Suprapubic skin (tissue), 4 donors: ENCODE measurements at regions not wholly inside any gene's neighbourhood (a gene's known extent, or its start where the extent isn't known, plus 50 kb on each side); places are given as distances from the start of the nearest gene placed in this dataset.

Experiments
- DNase-seq, 2 donors: peaks; one replicate each; pipeline ENCODE4 v3.0.0-alpha.2; 2019; ENCODE audit warnings: low spot score in 2 of 2
- H3K27ac ChIP-seq: fragments of 200-600 bp; sonication (generic); one replicate; pipeline ENCODE4 v1.5.1; 2019
- H3K27me3 ChIP-seq: fragments of 200-600 bp; sonication (generic); one replicate; pipeline ENCODE4 v1.5.1; 2019
- H3K36me3 ChIP-seq: fragments of 200-600 bp; sonication (generic); one replicate; pipeline ENCODE4 v1.5.1; 2019
- H3K4me1 ChIP-seq: fragments of 200-600 bp; sonication (generic); one replicate; pipeline ENCODE4 v1.5.1; 2019
- H3K4me3 ChIP-seq: fragments of 200-600 bp; sonication (generic); one replicate; pipeline ENCODE4 v1.5.1; 2019; ENCODE audit warnings: mild to moderate bottlenecking
- H3K9me3 ChIP-seq: fragments of 200-600 bp; sonication (generic); one replicate; pipeline ENCODE4 v1.5.1; 2019
- EP300 ChIP-seq: sonication (generic); formaldehyde crosslinking; IDR thresholded peaks from one replicate; pipeline ENCODE4 v1.6.1; 2017; ENCODE audit warnings: antibody characterized with exemption
- POLR2A ChIP-seq, 2 donors: fragments of 450-650 bp; IDR thresholded peaks; one replicate each; pipeline ENCODE4 v1.6.1; 2017; ENCODE audit warnings: antibody characterized with exemption in 2 of 2, mild to moderate bottlenecking in 2 of 2, moderate library complexity in 2 of 2
- POLR2AphosphoS5 ChIP-seq, 3 donors: sonication (generic); formaldehyde crosslinking; IDR thresholded peaks; one replicate each; pipeline ENCODE4 v1.6.1; 2017; ENCODE audit warnings: antibody characterized with exemption in 3 of 3
- WGBS: methylation state at CpG from one replicate; pipeline ENCODE4 v1.1.5; 2018; 5-methylcytosine and 5-hydroxymethylcytosine counted together
- TF ChIP-seq, protein P1 (sequence below), 2 donors: fragments of 200-600 bp in 1 of 2; fragments of 450-650 bp in 1 of 2; sonication (generic) in 1 of 2; IDR thresholded peaks; one replicate each; pipeline ENCODE4 v1.5.1; 2016 to 2019; ENCODE audit warnings: antibody characterized with exemption in 2 of 2, mild to moderate bottlenecking in 1 of 2, moderate library complexity in 1 of 2

DNA sequence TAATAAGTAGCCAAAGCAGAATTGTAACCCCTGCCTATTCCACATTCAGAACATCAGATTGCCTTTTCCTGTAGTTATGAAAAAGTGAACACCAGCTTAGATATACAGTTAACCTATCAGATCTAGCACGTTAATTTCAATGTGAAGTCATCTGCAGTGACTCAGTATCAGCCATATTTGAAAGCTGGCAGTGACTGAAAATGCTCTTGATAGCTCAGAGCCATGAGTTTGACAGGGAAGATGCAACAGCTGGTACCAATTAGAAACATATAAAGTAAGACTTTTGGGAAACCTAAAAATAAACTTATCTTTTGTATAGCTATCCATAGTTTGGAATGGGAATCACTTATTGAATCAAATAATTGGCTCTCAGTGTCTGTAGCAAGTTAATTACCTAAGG is 284.1 kb upstream of the NPSR1 start:
- H3K9me3 ChIP-seq = no peaks in the 10 kb centered on the region
- H3K4me3 ChIP-seq = no peak overlapping the region
- TF ChIP-seq POLR2A (IDR thresholded peaks at IDR 0.05) (no peak), EP300 (no peak)
- TF ChIP-seq, protein P1, sequence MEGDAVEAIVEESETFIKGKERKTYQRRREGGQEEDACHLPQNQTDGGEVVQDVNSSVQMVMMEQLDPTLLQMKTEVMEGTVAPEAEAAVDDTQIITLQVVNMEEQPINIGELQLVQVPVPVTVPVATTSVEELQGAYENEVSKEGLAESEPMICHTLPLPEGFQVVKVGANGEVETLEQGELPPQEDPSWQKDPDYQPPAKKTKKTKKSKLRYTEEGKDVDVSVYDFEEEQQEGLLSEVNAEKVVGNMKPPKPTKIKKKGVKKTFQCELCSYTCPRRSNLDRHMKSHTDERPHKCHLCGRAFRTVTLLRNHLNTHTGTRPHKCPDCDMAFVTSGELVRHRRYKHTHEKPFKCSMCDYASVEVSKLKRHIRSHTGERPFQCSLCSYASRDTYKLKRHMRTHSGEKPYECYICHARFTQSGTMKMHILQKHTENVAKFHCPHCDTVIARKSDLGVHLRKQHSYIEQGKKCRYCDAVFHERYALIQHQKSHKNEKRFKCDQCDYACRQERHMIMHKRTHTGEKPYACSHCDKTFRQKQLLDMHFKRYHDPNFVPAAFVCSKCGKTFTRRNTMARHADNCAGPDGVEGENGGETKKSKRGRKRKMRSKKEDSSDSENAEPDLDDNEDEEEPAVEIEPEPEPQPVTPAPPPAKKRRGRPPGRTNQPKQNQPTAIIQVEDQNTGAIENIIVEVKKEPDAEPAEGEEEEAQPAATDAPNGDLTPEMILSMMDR (IDR thresholded peaks at IDR 0.05) = no peak
- H3K27me3 ChIP-seq = no peaks in the 10 kb centered on the region
- H3K36me3 ChIP-seq = no peaks in the 10 kb centered on the region
- no peak for DNase-seq
- no peaks in the 10 kb centered on the region for H3K4me1 ChIP-seq
- WGBS = 35% methylated on average over 1 of the region's 1 CpG
- no peak overlapping the region for H3K27ac ChIP-seq

DNA sequence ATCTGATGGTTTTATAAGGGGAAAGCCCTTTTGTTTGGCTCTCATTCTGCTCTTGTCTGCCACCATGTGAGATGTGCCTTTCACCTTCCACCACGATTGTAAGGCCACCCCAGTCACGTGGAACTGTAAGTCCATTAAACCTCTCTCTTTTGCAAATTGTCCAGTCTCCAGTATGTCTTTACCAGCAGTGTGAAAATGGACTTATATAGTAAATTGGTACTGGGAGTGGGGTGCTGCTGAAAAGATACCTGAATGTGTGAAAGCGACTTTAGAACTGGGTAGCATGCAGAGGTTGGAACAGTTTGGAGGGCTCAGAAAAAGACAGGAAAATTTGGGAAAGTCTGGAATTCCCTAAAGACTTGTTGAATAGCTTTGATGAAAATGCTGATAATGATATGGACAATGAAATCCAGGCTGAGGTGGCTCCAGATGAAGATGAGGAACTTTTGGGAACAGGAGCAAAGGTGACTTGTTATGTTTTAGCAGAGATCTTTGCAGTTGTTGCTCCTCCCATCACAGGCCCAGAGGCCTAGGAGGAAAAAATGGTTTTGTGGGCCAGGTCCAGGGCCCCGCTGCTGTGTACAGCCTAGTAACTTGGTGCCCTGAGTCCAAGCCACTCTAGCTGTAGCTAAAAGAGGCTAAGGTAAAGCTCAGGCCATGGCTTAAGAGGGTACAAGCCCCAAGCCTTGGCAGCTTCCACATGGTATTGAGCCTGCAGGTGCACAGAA is 275.7 kb upstream of the NPSR1 start:
- Histone ChIP-seq H3K36me3 (no peaks in the 10 kb centered on the region), H3K27ac (no peak overlapping the region), H3K9me3 (peaks cover 17% of the 10 kb centered on the region), H3K4me3 (no peak overlapping the region), H3K27me3 (no peaks in the 10 kb centered on the region), H3K4me1 (no peaks in the 10 kb centered on the region)
- 79% methylated on average over 4 of the region's 4 CpGs for WGBS
- TF ChIP-seq EP300 = no peak
- TF ChIP-seq, protein P1 (IDR thresholded peaks at IDR 0.05) = no peak
- TF ChIP-seq POLR2A (IDR thresholded peaks at IDR 0.05) = no peak
- no peak for TF ChIP-seq POLR2AphosphoS5 (IDR thresholded peaks at IDR 0.05)
- no peak for DNase-seq

DNA sequence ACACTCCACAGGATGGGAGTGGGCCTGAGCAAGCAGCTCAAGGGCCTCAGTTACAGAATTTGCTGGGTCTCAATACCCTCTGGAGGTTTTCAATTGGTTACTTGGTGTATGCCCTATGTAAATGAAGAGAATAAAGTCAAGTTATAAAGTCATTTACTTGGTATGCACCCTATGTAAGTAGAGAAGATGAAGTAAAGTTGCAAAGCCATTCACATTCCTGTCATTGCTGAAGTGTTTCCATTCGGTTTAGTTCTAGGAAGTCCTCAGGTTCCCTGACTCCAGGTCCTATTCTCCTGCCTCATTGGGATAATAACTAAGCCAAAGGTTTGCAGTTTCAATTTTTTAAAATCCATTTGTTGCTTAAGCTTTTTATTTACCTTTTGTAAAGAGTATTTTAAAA is 272.6 kb upstream of the NPSR1 start:
- Histone ChIP-seq H3K4me3 (no peak overlapping the region), H3K27ac (no peak overlapping the region), H3K36me3 (no peaks in the 10 kb centered on the region), H3K9me3 (peaks cover 17% of the 10 kb centered on the region), H3K27me3 (no peaks in the 10 kb centered on the region), H3K4me1 (no peaks in the 10 kb centered on the region)
- 28% methylated on average over 1 of the region's 1 CpG for WGBS
- no peak for TF ChIP-seq POLR2A (IDR thresholded peaks at IDR 0.05)
- no peak for TF ChIP-seq EP300
- TF ChIP-seq, protein P1 (IDR thresholded peaks at IDR 0.05) = no peak
- TF ChIP-seq POLR2AphosphoS5 (IDR thresholded peaks at IDR 0.05) = no peak
- no peak for DNase-seq

DNA sequence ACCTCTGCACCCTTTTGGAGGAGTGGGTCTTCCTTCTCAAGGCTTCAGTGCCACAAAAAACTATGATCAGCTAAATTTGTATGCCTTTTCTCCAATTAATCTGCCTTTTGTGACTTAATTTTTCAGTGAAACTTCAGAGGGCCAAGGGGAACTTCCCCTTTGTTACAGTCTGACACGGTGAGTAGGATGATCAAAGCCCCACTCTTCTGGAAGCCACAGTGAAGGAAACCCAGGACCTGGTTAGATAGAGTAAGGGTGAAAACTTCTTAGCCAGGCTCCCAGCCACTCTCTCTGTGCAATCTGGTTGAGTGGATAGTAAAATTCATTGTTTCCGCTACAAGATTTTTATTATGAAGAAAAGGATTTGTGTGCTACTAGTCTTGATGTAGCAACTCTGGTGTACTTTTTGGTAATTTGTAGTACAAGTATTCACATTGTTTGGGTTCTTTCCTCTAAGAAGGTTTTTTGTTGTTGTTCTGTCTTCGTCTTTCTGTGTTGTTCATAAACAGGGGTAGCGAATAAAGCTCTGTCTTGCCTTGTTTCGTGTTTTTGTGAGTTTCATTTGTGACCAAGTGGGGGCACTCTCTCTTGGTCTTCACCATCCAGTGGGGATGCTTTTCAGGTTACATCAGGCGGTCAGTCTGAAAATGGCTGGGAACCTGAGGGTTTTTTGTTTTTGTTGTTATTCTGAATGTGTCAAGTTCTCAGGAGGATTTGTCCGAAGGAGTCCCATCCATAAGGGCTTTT is 268.5 kb upstream of the NPSR1 start:
- 74% methylated on average over 7 of the region's 7 CpGs for WGBS

DNA sequence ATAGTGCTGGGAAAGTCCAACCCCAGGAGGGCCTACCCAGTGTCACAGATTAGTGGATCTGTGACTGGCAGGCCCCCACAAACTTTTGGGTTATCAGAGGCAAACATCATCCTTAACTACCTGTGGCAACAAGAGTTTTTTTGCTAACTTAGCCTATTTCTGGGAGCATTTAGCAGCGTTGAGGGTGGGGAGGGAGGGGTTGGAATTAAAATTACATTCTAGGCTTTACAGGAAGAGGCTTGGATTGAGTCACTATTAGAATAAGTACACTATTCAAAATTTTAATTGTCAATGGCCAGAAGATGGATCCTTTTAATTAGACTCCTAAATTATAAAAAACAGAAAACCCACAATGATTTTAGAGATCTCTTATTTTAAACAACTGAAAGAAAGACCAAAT is 267.9 kb upstream of the NPSR1 start:
- H3K27me3 ChIP-seq = no peaks in the 10 kb centered on the region
- DNase-seq = no peak
- no peaks in the 10 kb centered on the region for H3K36me3 ChIP-seq
- H3K9me3 ChIP-seq = no peaks in the 10 kb centered on the region
- WGBS = 36% methylated on average over 1 of the region's 1 CpG
- TF ChIP-seq, protein P1 (IDR thresholded peaks at IDR 0.05) = no peak
- no peak for TF ChIP-seq POLR2AphosphoS5 (IDR thresholded peaks at IDR 0.05)
- TF ChIP-seq EP300 = no peak
- no peaks in the 10 kb centered on the region for H3K4me1 ChIP-seq
- H3K27ac ChIP-seq = no peak overlapping the region
- H3K4me3 ChIP-seq = no peak overlapping the region

More for the DNA sequence above, 268.5 kb upstream of the NPSR1 start:
- H3K9me3 ChIP-seq = no peaks in the 10 kb centered on the region
- H3K4me1 ChIP-seq = no peaks in the 10 kb centered on the region
- H3K36me3 ChIP-seq = no peaks in the 10 kb centered on the region
- DNase-seq = no peak
- TF ChIP-seq EP300 (no peak), POLR2AphosphoS5 (IDR thresholded peaks at IDR 0.05) (no peak), POLR2A (IDR thresholded peaks at IDR 0.05) (no peak)
- TF ChIP-seq, protein P1 (IDR thresholded peaks at IDR 0.05) = no peak
- no peaks in the 10 kb centered on the region for H3K27me3 ChIP-seq
- no peak overlapping the region for H3K27ac ChIP-seq
- H3K4me3 ChIP-seq = no peak overlapping the region
